ENCODE measurements at regions not wholly inside any gene's neighbourhood (a gene's known extent, or its start where the extent isn't known, plus 50 kb on each side); places are given as distances from the start of the nearest gene placed in this dataset.

DNA sequence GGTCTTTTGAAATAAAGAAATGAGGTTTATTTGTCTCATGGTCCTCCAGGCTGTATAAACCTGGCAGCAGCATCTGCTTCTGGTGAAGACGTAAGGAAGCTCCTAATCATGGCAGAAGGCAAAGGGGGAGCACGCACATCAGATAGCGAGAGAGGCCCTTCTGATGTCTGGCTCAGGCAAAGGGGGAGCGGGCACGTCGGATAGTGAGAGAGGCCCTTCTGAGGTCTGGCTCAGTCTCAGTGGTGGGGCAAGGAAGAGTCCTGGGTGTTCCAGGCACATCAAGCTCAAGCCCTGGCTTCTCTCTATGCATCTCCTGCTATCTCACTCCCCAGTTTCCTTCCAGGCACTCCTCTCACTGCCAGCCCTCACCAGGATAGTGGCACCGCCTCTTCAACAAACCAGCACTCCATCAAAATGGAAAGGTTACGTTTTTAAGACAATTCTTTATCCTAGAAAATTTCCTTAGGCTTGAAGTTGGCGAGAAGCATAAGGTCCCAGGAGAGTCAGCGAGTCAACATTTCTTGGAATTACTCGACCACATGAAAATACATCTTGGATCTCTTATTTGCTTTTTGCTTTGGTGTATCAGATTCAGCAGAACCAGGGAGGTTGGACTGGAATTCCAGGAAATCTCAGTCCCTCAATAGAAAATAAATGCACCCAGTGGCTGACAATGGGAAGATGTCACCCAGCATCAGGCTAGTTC lies 189.6 kb upstream of the TMEM132C start:
- TF ChIP-seq, protein P1, sequence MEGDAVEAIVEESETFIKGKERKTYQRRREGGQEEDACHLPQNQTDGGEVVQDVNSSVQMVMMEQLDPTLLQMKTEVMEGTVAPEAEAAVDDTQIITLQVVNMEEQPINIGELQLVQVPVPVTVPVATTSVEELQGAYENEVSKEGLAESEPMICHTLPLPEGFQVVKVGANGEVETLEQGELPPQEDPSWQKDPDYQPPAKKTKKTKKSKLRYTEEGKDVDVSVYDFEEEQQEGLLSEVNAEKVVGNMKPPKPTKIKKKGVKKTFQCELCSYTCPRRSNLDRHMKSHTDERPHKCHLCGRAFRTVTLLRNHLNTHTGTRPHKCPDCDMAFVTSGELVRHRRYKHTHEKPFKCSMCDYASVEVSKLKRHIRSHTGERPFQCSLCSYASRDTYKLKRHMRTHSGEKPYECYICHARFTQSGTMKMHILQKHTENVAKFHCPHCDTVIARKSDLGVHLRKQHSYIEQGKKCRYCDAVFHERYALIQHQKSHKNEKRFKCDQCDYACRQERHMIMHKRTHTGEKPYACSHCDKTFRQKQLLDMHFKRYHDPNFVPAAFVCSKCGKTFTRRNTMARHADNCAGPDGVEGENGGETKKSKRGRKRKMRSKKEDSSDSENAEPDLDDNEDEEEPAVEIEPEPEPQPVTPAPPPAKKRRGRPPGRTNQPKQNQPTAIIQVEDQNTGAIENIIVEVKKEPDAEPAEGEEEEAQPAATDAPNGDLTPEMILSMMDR (IDR thresholded peaks at IDR 0.05), result no peak
- H3K27ac ChIP-seq, result no peak overlapping the region
- H3K4me3 ChIP-seq, result no peak overlapping the region
- no peak for DNase-seq (ENCODE audit: low spot score)

- Histone ChIP-seq H3K27ac (no peak overlapping the region), H3K4me3 (no peak overlapping the region)
- no peak for DNase-seq (ENCODE audit: low spot score)
- TF ChIP-seq, protein P1 (IDR thresholded peaks at IDR 0.05), result no peak
These were observed 189.1 kb upstream of the TMEM132C start for GRCh38 chr12:128077917-128078298.

GRCh38 chr12:128078301-128078971 lies 188.5 kb upstream of the TMEM132C start:
- H3K4me3 ChIP-seq, result no peak overlapping the region
- DNase-seq (ENCODE audit: low spot score), result no peak
- no peak overlapping the region for H3K27ac ChIP-seq
- TF ChIP-seq, protein P1 (IDR thresholded peaks at IDR 0.05), result no peak

DNA sequence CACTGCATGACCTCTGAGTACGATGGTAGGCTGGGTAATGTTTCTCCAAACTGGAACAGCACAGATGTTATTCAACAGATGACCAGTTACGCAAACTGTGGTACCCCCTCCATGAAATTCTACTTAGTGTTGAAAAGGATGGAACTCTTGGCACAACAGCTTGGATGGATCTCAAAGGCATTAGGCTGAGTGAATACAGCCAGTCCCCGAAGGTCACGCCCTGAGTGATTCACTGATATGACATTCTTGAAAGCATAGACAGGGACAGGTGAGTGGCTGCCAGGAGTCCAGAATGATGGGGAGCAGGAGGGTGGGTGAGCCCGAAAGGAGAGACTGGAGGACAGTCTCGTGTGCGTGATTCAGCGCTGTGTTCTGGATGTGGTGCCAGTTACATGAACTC lies 187.5 kb upstream of the TMEM132C start:
- H3K4me3 ChIP-seq, result no peak overlapping the region
- TF ChIP-seq, protein P1 (IDR thresholded peaks at IDR 0.05), result no peak
- no peak for DNase-seq (ENCODE audit: low spot score)
- no peak overlapping the region for H3K27ac ChIP-seq

DNA sequence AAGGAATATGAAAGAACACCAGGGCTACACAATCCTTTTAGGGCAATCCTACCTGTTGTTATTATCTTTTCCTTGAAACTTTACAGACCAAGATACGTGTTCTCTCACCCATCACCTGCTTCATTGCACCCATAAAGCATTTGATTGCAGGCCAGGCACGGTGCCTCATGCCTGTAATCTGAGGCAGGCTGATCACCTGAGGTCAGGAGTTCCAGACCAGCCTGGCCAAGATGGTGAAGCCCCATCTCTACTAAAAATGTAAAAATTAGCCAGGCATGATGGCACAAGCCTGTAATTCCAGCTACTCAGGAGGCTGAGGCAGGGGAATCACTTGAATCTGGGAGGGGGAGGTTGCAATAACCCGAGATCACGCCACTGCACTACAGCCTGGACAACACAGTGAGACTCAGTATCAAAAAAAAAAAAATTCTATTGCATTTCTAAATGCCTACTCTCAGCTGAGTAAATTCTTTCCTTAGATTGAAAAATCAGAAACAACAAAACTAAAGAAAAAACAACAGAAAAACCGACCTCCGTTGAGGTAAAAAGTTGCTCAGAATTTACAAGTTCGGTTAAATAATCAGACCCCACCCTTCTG lies 183.7 kb upstream of the TMEM132C start:
- Histone ChIP-seq H3K27ac (no peak overlapping the region), H3K4me3 (no peak overlapping the region)
- DNase-seq (ENCODE audit: low spot score), result no peak
- TF ChIP-seq, protein P1 (IDR thresholded peaks at IDR 0.05), result no peak

DNA sequence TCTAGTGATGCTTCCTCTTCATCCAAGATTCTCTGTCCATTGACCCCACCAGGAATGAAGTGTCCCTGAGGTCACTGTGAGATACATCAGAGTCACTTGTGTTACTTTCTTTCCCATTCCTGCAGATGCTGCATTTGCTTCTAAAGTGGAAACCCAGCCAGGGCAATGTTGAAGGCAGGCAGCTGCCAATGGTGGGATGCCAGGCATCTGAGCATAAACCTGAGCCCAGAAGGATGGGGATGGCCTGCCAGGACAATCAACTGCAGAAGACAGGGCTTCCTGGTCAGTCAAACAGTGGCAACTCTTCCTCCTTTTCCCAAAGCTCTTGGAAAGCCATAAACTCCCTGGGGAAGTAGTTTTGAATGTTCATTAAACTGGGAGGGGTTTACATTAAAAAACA lies 178.0 kb upstream of the TMEM132C start:
- Histone ChIP-seq H3K27ac (no peak overlapping the region), H3K4me3 (no peak overlapping the region)
- DNase-seq (ENCODE audit: low spot score), result no peak
- TF ChIP-seq, protein P1 (IDR thresholded peaks at IDR 0.05), result no peak

Data from coronary artery (tissue), 2 donors.